ENCODE measurements at regions not wholly inside any gene's neighbourhood (a gene's known extent, or its start where the extent isn't known, plus 50 kb on each side); places are given as distances from the start of the nearest gene placed in this dataset.

DNA sequence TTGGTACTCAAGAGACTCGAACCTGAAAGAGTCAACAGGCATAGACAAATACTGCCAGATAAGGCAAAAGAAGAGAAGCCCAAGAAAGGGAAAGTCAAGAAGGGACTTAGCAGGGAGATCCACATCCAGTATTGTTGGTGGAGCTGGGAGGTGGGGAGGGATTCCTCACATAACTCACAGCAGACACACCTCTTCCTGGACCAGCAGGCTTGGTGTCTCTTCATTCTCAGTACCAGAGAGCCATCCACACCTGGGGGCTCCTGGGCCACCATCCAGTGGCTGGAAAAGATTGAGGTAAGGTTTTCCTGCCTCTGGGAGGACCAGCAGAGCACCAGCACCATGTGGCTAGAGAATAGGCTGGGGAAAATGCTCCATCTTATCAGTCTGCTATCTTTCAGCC lies 161.6 kb upstream of the SESN3 start:
- no peak for TF ChIP-seq CEBPB (IDR thresholded peaks at IDR 0.05; ENCODE audit: low read depth, low read length)
- TF ChIP-seq, protein P1, sequence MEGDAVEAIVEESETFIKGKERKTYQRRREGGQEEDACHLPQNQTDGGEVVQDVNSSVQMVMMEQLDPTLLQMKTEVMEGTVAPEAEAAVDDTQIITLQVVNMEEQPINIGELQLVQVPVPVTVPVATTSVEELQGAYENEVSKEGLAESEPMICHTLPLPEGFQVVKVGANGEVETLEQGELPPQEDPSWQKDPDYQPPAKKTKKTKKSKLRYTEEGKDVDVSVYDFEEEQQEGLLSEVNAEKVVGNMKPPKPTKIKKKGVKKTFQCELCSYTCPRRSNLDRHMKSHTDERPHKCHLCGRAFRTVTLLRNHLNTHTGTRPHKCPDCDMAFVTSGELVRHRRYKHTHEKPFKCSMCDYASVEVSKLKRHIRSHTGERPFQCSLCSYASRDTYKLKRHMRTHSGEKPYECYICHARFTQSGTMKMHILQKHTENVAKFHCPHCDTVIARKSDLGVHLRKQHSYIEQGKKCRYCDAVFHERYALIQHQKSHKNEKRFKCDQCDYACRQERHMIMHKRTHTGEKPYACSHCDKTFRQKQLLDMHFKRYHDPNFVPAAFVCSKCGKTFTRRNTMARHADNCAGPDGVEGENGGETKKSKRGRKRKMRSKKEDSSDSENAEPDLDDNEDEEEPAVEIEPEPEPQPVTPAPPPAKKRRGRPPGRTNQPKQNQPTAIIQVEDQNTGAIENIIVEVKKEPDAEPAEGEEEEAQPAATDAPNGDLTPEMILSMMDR (conservative IDR thresholded peaks at IDR 0.05; ENCODE audit: low read depth, low read length): no peak
- no peak for TF ChIP-seq POLR2A (IDR thresholded peaks at IDR 0.05; ENCODE audit: low read depth, low read length)
- TF ChIP-seq NFE2L2 (IDR thresholded peaks at IDR 0.05; ENCODE audit: low read depth, low read length): no peak

Data from IMR-90 (cell line).